SKM-1 treated with dmso at 0.1 percent for 144 hours (cell line): ENCODE measurements at regions not wholly inside any gene's neighbourhood (a gene's known extent, or its start where the extent isn't known, plus 50 kb on each side); places are given as distances from the start of the nearest gene placed in this dataset.
"Not testable (repeated sequence)": the region's sequence is repeated elsewhere in the genome, so short reads cannot be mapped to it uniquely, and the experiment has no call there.

ENCODE experiments used
- DNase-seq: peaks from one replicate; lab custom pipeline; 2025; ENCODE audit not compliant: unreplicated experiment; lab: John Stamatoyannopoulos, UW

DNA sequence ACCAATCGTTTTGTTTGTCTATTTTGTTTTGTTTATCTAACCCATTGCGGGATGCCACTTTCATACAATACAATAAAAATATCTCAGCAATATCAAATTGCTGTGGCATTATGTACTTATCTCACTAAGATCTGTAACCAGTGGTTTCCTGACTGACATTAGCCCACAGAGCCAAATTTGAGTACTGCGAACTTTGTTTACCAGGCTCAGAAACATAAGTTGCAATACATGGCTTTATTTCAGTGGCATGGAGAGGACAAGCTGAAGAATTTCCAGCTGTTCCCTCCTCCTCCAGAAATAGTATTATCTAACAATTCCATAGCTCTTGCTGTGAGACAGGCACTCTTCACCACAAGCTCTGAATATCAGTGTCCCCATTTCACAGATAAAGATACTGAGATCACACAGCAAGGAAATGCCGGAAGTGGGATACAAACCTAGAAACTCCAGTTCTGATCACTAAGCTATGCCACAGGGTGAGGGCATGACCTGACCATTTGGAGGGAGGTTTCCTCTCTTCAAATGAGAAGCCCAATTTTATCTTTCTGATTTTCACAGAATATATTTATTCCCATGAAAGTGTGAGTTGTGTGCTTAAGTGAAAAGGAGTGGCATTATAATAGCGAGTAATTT, 469.9 kb upstream of the CBLB start:
- no peak for DNase-seq

DNA sequence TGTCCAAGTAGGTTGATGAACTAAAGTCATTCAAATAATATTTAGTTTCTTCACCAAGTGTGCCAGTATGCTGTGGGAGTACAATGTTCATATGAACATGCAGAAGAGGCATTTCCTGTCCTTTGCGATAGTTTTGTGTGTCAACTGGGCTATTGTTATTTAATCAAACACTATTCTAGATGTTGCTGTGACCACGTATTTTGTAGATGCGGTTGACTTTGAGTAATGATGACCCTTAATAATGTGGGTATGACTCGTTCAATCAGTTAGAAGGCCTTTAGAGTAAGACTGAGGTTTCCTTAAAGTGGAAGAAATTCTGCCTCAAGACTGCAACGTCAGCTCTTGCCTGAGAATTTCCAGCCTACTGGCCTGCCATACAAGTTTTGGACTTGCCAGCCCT, 470.7 kb upstream of the CBLB start:
- DNase-seq = no peak

DNA sequence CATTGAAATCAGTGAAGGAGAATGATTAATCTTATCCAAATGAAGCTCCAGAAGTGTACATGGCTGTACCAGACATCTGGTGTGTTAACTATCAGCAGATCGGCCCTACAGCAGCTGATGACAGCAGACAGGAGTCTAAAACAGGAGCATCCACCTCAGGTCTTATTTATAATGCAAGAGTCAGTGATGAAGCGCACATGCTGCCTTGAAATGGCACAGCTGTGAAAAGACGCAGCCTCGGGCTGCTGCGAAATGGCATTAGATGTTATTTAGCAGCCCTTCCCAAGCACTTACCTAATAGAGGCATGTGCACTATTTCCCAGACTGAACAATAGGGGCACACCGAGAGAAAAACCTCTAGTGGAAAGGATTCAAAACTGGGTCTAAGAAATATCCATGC, 472.3 kb upstream of the CBLB start:
- DNase-seq = no peak

GRCh38 chr3:106341586-106342162, 472.9 kb upstream of the CBLB start:
- DNase-seq = no peak

DNA sequence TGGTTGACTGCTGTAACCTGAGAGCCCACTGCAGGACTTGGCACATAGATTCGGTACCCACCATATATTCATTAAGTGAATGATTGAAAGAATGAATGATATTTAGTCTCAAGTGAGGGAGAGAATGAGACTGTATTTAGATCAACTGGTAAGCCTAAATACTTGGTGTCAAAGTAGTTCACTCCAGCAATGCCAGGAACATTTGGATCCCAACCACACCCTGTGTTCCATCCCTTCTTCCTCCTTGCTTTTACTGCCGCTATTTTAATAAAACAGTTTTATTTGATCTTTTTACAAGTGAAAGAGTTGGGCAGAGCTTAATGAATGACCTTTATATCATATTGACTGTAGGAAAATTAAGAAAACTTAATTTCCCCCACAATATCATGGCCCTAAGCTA, 473.6 kb upstream of the CBLB start:
- no peak for DNase-seq

GRCh38 chr3:106343811-106344210, 475.0 kb upstream of the CBLB start:
- DNase-seq = no peak

- peak; percentile 12 for DNase-seq
Measured at GRCh38 chr3:106345353-106346027, 476.7 kb upstream of the CBLB start.

DNA sequence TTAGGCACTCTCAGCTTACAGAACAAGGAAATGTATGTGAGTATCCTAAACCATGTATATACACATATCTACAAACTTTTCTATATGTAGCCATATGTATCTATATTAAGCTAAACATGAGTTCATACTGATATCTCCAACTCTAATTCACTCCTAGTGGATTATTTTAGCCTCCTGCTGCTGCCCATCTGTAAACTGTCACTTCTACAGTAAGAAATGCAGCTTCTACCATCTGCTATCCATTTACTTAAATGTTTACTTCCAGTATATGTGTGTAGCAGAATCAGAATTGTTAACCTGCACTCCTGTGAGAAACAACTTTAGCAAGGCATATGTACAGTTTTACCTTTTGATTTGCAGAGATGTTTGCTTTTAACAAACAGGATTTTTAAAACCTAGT, 478.5 kb upstream of the CBLB start:
- DNase-seq = no peak

- DNase-seq = no peak
Measured at GRCh38 chr3:106348139-106348690, 479.4 kb upstream of the CBLB start.

DNA sequence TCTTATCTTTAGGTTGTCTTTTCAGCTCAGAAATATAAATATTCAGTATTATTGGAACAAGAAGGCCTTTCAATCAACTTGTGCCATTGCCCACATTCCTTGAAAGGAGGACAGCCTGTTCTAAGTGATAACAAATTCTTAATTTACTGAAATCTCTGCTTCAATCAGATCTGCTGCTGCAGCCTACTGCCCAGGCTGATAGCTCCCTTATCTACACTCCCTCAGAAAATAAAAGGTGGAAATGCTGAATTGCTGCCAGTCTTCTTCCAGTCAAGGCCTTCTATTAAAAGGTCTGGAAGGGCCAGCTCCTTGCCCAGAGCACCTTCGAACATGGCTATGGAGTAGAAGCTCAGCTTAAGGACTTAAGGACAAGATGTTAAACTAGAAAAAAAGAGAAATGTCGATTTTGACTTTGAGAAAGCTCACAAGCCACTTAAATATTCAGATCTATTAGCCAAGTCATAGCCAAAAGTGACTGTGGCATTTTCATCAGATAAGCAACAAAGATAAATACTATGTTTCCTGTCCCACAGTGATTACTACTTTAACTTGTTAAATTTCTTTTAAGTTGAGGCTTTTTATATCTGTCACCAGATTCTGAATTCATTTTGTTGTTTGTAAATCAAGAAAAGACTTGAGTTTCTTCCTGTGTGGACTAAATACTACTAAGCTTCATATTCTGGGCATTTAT, 480.5 kb upstream of the CBLB start:
- DNase-seq = no peak

DNA sequence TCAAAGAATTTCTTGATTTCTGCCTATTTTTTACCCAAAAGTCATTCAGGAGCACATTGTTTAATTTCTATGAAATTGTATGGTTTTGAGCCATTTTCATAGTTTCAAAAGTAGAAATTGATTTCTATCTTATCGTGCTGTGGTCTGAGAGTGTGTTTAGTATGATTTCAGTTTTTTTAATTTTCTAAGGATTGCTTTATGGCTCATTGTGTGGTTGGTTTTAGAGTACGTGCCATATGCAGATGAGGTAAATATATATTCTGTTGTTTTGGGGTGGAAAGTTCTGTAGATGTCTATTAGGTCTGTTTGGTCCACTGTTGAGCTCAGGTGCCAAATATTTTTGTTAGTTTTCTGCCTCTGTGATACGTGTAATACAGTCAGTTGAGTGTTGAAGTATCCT, 487.1 kb upstream of the CBLB start:
- no peak for DNase-seq

GRCh38 chr3:106359692-106360091, 490.9 kb upstream of the CBLB start:
- DNase-seq = no peak

DNA sequence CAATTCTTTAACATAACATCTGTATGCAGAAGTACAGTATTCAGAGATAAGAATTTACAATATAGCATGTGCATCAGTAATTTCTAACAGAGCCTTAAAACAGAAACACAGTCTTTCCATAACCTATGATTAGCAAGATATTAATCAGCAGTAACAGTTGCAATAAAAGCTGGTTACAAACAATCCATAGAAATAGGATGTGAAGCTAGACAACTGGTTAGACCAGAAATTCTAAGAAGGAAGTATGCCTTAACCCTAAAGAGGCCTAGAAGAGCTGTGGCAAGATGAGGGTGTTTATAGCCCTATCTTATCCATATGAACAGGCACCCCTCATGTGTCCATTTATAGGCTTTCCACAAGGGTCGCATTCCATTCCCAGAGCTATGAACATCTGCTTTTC, 492.1 kb upstream of the CBLB start:
- DNase-seq = not testable (repeated sequence)

- DNase-seq = no peak
Measured at GRCh38 chr3:106364477-106364876, 495.7 kb upstream of the CBLB start.

DNA sequence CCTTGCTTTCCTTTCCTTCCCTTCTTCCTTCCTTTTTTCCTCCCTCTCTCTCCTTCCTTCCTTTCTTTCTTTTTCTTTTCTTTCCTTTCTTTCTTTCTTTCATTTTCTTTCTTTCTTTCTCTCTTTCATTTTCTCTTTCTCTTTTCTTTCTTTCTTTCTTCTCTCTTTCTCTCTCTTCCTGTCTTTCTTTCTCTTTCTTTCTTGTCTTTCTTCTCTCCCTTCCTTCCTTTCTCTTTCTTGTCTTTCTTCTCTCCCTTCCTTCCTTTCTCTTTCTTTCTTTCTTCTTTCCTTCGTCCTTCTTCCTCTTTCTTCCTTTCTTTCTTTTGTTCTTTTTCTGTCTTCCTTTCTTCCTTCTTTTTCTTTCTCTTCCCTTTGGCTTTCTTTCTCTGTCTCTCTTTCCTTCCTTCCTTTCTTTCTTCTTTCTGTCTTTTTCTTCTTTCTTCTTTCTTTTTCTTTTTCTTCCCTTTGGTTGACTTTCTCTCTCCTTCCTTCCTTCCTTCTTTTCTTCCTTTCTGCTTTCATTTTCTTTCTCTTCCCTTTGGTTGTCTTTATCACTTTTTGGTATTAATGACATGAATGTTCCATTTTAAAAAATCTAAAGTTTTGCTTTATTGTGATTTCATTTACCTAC, 496.4 kb upstream of the CBLB start:
- DNase-seq = no peak

- DNase-seq = no peak
Measured at GRCh38 chr3:106366352-106366751, 497.5 kb upstream of the CBLB start.

DNA sequence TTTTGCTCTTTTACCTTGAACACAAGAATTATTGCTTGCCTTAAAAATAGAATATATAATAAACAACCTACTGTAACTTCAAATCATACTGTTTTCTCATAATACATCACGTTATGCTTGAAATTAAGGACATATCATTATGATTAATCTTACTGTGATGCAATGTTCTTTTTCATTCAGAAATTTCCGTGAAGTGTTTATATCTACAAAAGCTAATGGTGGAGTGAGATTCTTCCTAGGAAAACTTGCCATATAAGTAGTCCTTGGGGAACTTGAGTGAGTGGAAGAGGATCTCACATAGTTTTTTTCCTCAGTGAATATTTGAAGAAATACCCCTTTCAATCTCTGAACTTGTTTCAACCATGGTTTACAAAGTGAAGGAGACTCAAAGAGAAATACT, 498.7 kb upstream of the CBLB start:
- DNase-seq = no peak

GRCh38 chr3:106371221-106371970, 502.6 kb upstream of the CBLB start:
- DNase-seq = no peak

DNA sequence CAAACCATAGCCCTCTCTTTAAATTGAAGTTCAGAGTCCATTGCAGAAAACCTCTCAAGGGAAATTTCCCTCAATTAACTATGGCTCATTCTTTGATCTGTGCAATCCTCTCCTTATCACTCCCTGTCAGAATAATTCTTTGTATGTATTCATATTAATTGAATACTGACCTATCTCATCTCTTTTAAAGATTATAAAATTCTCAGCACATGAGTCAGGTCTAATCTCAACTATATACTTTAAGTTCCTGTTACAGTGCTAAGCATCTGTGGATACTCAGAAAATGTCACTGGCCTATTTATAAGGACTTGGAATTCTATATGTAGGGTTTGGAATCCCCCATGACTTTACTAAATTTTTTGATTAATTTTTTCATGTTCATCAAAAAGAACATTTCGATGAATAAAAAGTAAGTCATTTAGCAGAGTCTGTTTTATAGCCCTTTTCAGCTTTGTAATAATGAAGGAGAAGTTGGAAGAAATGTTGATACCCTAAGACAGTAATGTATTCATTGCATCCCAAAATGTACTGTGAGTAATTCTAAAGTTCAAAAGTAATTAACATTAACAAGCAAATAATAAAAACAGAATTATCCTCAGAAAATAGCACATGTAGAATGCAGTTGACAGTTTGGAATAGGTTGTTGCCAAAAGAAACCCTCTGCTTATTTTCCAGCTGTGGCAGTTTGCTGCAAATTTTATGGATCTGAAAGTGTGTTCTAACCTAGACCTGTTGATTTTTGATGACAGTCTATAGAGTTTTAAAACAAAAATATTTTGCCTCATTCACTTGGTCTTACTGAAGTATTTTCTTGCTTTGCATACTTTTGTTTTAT, 503.4 kb upstream of the CBLB start:
- DNase-seq = no peak

GRCh38 chr3:106372806-106373190, 504.0 kb upstream of the CBLB start:
- DNase-seq = no peak
